MG63 (cell line): ENCODE measurements at regions not wholly inside any gene's neighbourhood (a gene's known extent, or its start where the extent isn't known, plus 50 kb on each side); places are given as distances from the start of the nearest gene placed in this dataset.

Experiments
- DNase-seq: peaks from one replicate; pipeline ENCODE4 v3.0.0-alpha.2; 2020
- H3K27me3 ChIP-seq: fragments of 250-450 bp; sonication (Bioruptor Pico); 2 replicates; pipeline ENCODE4 v1.5.1; 2020; ENCODE audit warnings: mild to moderate bottlenecking, moderate library complexity
- H3K36me3 ChIP-seq: fragments of 250-450 bp; sonication (Bioruptor Pico); 2 replicates; pipeline ENCODE4 v1.5.1; 2020; ENCODE audit warnings: mild to moderate bottlenecking, moderate library complexity
- H3K4me3 ChIP-seq: fragments of 250-450 bp; sonication (Bioruptor Pico); 2 replicates; pipeline ENCODE4 v1.5.1; 2020; ENCODE audit warnings: mild to moderate bottlenecking, moderate library complexity
- H3K9me3 ChIP-seq: fragments of 250-450 bp; sonication (Bioruptor Pico); 2 replicates; pipeline ENCODE4 v1.5.1; 2020; ENCODE audit warnings: mild to moderate bottlenecking, moderate library complexity

- DNase-seq = no peak
Observed at GRCh38 chr9:107390279-107390678, 99.3 kb downstream of the KLF4 start.

GRCh38 chr9:107389617-107390071 is 99.9 kb downstream of the KLF4 start:
- Histone ChIP-seq H3K4me3 (no peak overlapping the region), H3K27me3 (no peaks in the 10 kb centered on the region), H3K9me3 (no peaks in the 10 kb centered on the region), H3K36me3 (no peaks in the 10 kb centered on the region)
- no peak for DNase-seq

More at GRCh38 chr9:107390279-107390678, 99.3 kb downstream of the KLF4 start:
- no peaks in the 10 kb centered on the region for H3K36me3 ChIP-seq
- H3K27me3 ChIP-seq = no peaks in the 10 kb centered on the region
- no peak overlapping the region for H3K4me3 ChIP-seq
- H3K9me3 ChIP-seq = no peaks in the 10 kb centered on the region

- no peaks in the 10 kb centered on the region for H3K36me3 ChIP-seq
- no peak overlapping the region for H3K4me3 ChIP-seq
- DNase-seq = no peak
- no peaks in the 10 kb centered on the region for H3K9me3 ChIP-seq
- no peaks in the 10 kb centered on the region for H3K27me3 ChIP-seq
Observed at GRCh38 chr9:107388890-107389289, 100.7 kb downstream of the KLF4 start.

GRCh38 chr9:107387409-107387808 is 102.2 kb downstream of the KLF4 start:
- Histone ChIP-seq H3K9me3 (no peaks in the 10 kb centered on the region), H3K27me3 (no peaks in the 10 kb centered on the region), H3K36me3 (no peaks in the 10 kb centered on the region), H3K4me3 (no peak overlapping the region)
- no peak for DNase-seq

GRCh38 chr9:107386396-107386795 is 103.2 kb downstream of the KLF4 start:
- Histone ChIP-seq H3K36me3 (no peaks in the 10 kb centered on the region), H3K27me3 (no peaks in the 10 kb centered on the region), H3K4me3 (no peak overlapping the region), H3K9me3 (no peaks in the 10 kb centered on the region)
- DNase-seq = no peak
